Activated CD4-positive, alpha-beta T cell treated with anti-CD3 and anti-CD28 coated beads, Interleukin-2, amount 50 U/mL, for 48 hours (primary cell): ENCODE measurements at regions not wholly inside any gene's neighbourhood (a gene's known extent, or its start where the extent isn't known, plus 50 kb on each side); places are given as distances from the start of the nearest gene placed in this dataset.

Source experiments
- DNase-seq, 2 experiments: peaks; one replicate each; pipeline ENCODE4 v3.0.0-alpha.2; 2020

GRCh38 chr14:96931751-96932150, 134.6 kb downstream of the VRK1 start:
- no peak for DNase-seq

- DNase-seq, result no peak
Measured at GRCh38 chr14:96934638-96935330, 137.6 kb downstream of the VRK1 start.

- peak in 1 of 2 experiments; percentile 13 for DNase-seq
Measured at GRCh38 chr14:96938946-96939345, 141.8 kb downstream of the VRK1 start.

- no peak for DNase-seq
Measured at GRCh38 chr14:96940009-96940408, 142.8 kb downstream of the VRK1 start.

- DNase-seq, result no peak
Measured at GRCh38 chr14:96944297-96944696, 147.1 kb downstream of the VRK1 start.

- no peak for DNase-seq
Measured at GRCh38 chr14:96945721-96946120, 148.5 kb downstream of the VRK1 start.

- DNase-seq, result no peak
Measured at GRCh38 chr14:96949594-96949993, 152.4 kb downstream of the VRK1 start.

GRCh38 chr14:96951511-96951910, 154.3 kb downstream of the VRK1 start:
- no peak for DNase-seq

- no peak for DNase-seq
Measured at GRCh38 chr14:96953087-96953874, 156.1 kb downstream of the VRK1 start.

DNA sequence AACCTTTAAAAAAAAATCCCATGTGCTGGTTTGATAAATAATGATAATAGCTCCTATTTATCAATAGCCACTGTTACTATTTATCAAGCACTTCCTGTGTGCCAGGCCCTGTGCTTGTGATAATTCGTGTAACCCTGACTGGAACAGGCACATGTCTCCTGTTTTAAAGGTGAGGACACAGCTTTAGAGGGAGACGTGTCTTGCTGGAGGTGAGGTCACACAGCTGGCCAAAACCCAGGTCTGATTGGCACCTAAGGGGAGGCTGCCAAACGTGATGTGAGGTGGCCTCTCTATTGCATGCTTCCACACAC, 156.6 kb downstream of the VRK1 start:
- DNase-seq, result no peak

DNA sequence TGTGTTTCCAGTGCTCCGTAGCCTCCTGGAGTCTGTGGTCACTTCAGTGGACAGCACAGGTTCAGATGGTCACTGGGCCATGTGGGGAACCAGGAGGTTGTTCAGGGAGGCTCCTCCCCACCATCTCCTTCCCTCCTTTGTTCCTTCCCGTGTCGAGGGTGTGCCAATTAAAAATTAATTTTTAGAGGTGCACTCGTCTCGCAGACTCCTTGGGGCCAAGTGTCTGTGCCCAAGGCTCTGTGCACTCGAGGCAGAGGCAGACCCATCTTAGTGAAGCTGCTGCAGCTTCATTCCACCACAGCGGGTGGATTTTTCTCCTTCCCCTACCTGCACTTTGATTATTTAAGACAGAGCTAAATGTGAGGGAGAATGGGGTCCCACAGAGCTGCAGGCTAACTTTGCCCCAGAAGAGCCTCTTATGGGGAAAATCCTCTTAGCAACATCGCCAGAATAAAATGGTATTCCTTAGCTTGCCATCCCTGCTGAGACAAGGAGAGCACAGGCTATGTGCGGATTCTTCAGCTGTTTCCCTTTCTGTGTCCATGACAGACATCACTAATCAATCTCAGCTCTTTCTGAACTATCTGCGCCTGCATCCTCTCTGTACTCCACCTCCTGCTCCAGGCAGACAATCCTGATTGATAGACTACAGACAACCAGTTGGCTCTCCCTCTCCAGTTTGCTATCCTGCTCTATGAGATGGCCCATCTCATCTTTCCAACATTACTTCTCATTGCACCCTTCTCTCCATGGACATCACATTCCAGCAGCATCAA, 159.5 kb downstream of the VRK1 start:
- no peak for DNase-seq

DNA sequence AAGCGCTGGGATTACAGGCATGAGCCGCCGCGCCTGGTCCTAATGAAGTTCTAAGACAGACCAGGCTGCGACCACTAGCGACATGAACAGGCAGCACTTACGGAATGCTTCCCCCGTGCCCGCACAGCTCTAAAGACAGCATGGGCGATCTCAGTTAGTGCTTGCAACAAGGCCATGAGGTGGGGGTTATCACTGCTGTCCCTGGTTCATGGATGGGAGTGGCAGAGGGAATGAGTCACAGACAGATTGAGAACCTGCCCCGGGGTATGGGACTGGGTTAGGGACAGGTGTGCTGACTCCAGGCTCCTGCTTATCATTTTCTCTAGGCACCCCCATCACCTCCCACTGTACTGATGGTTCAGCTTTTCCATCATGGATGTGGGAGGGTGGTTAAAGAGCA, 160.9 kb downstream of the VRK1 start:
- DNase-seq, result no peak

DNA sequence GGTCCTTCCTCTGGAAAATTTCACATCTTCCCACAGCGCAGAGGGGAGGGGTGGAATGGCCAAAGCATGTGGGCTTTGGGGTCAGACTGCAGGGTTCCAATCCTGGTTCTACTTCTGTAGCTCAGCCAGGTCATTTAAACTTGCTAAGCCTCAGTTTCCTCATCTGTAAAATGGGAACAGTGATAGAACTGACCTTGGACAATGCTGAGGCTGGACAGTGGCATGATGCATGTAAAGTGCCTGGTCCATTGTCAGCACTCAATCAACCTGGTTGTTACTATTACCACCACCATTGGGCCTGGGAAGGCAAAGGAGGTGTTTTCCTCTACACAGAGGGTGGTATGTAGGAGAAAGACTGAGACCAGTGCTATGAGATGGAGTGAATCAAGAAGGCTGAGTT, 162.8 kb downstream of the VRK1 start:
- DNase-seq, result no peak

- DNase-seq, result no peak
Measured at GRCh38 chr14:96960598-96961116, 163.5 kb downstream of the VRK1 start.

GRCh38 chr14:96961895-96962294, 164.7 kb downstream of the VRK1 start:
- DNase-seq, result no peak

DNA sequence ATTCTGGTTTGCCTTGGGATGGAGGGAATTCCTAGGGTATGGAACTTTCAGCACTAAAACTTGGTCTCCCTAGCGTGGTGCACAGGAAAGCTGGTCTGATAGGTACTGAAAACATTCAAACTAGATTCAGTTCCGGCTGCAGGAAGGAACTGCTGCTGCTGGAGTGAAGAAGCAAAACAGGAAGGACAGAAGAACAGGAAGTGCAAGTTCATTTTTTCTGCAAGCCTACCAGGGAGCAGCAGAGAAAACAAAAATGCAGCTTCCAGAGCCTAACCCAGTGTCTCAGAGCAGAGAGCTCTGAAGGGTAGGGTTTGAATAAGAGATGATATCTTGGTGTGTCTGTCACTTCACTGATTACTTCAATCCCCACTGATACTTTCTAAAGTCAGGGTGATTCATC, 165.2 kb downstream of the VRK1 start:
- peak in 1 of 2 experiments; percentile 14 for DNase-seq

DNA sequence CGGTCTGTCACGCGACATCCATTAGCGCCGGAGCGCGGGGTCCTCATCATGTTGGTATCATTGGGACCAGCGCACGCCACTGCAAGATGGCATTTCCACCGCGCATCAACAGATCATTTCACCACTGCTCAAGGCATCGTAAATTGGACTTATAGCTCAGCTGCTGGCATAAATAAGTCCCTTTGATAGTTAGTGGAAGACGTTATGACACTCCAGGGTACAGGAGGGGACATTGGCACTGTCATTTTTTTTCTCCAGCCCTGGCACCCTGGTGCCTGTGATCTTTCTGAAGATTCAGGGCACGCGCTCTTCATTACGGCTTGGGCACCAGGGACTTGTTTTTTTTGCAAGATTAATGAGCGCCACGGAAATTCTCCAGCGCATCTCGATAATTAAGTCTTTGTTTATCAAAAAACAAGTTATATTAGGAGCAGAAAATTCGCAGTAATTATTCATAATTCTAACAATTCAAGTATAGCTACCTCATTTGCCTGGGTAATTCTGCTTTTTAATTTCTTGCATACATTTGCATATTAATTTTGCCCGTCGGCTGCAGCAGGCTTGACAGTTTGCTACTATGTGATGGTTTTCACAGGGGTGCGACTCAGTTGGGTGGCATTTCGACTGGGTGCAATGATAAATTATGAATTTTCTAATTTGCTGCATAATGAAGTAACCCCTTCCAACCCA, 167.7 kb downstream of the VRK1 start:
- DNase-seq, result no peak

DNA sequence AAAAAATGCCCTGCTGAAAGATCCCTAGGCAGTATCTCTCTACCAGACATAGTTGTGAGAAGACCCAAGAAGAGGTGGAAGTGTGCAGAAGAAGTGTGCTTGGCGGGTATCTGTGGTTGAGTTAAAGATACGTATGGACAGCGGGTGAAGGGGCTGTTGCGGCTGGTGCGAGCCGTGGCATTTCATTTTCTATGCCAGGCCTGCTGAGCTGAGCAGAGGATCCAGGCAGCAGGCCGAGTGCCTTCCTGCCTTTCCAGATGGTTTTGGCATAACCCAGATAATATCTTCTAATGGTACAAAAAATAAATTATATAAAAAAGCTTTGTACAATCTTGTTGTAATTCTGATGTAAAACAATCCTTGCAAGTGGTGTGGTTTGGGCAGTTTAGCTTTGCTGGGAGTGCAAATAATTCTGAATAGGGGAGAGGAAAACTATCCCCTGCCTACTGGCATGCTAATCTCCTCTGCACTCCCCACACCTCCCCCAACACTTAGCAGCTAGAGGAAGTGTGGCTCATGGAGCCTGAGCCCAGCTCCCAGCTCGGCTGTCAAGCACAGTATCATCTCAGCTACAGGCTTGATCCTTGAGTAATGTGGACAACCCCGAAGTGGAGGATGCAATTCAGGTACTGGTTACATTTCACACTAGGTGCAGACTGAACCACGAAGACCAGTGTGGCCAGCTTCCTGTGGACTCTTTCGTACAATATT, 168.9 kb downstream of the VRK1 start:
- DNase-seq, result no peak

DNA sequence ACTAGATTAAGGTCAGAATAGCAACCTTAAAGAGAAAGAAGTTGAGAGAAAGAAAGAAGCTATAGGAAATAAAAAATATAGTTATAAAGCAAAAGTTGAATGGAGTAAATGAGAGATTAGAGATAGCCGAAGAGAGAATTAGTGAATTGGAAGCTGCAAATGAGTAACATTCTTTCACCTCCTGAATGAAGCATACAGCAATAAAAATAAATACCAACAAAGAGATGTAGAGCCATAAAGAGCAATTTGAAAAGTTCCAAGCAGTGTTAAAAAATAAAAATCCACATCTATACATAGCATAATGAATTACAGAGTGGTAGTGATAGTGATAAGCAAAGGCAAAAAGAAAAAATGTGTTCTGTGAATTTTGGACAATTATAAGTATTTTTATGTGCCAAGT, 177.9 kb downstream of the VRK1 start:
- no peak for DNase-seq

DNA sequence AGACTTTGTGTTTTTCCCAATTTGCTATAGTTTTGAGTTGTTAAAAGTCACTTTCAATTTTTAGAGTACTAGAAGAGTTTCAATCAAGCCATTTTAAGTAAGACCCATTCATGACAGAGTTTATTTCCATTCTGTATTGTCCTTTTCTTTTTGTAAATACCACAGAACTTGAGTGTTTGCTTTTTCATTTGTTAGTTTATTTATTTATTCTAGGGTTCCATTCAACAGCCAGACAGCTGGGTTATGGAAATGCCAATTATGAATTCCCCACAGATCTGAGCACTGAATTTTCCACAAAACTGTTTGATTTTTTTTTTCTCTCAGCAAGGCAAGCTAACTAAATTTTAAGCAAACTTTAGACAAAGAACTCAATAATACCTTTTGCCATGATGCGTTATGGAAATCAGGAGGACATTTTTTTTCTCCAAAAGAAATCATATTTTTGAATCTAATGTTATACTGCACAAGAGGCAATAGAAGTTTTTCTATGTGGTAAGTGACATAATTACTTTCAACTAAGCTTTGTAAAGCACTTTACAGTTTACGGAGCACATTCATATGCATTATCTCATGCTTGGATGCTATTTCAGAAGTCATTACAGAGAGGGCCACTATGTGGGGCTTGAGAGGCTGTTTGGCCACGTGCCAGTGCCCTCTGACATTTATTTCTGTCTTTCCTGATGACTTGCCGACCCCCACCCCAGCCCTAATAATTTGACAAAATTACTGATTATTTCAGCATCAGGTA, 181.5 kb downstream of the VRK1 start:
- no peak for DNase-seq

DNA sequence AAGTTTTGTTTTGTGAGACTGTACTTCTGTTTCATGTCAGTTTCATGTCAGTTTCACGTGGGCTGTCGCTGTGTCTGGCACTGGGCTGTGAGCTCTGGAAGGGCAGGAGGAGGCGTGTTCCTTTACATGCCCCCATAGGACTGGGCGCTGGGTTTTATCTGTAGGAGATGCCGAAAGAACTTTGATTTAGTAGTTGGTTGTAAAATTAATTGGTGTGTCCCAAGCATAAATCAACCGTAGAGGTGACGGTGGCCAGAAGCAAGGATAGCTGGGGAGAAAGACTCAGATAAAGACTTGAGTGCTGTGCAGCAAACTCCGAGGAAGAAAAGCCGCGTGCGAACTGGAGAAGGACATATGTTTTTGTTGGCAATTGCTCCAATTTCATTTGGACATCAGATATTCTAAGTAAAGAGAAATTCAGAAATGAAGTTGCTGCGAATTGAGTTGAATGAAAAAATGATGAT, 182.5 kb downstream of the VRK1 start:
- DNase-seq, result no peak

DNA sequence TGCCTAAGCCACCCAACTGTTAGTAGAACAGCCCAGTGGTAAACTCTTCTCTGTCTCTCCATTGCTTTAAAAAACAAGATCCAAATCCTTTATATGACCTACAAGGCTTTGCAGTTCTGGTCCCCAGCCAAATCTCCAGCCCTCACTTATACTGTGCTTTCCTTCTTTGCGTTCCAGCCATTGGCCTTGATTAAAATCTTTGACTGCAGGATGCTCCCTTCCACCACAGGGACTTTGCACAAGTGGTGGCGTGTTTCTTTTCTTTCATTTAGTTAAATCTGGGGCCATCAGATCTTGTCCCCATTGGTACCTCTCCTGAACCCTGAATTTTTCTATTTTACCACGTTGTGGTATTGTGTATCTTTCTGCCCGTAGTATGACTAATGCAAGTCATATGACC, 183.7 kb downstream of the VRK1 start:
- no peak for DNase-seq
